ENCODE measurements at regions not wholly inside any gene's neighbourhood (a gene's known extent, or its start where the extent isn't known, plus 50 kb on each side); places are given as distances from the start of the nearest gene placed in this dataset.

DNA sequence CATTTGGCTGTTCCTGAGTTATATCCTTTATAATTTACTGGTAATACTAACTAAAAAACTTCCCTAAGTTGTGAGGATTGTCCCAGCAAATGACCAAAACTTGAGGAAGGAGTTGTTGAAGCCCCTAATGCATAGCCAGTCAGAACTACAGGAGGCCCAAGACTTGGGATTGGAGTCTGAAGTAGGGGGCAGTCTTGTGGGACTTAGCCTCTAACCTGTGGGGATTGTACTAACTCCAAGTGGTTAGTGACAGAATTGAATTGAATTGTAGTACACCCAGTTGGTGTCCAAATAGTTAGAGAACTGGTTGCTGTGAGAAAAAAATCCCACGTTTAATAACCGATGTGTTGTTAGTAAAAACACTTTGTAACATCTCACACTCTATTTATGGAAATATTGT lies 1506.3 kb downstream of the ADGRL3 start:
- DNase-seq (ENCODE audit: unreplicated experiment) = no peak
- no peaks in the 10 kb centered on the region for H3K36me3 Mint-ChIP-seq (ENCODE audit: insufficient read depth, unreplicated experiment)
- H3K27me3 Mint-ChIP-seq (ENCODE audit: insufficient read depth, unreplicated experiment) = no peaks in the 10 kb centered on the region
- no peak overlapping the region for H3K4me3 Mint-ChIP-seq (ENCODE audit: unreplicated experiment)
- ChIA-PET CTCF (no interaction called here), POLR2A (no interaction called here)
- peaks cover 11% of the 10 kb centered on the region for H3K4me1 Mint-ChIP-seq (ENCODE audit: insufficient read depth, unreplicated experiment)
- BruUV-seq (replicated peaks) = no TSS peak
- TF ChIP-seq, protein P1, sequence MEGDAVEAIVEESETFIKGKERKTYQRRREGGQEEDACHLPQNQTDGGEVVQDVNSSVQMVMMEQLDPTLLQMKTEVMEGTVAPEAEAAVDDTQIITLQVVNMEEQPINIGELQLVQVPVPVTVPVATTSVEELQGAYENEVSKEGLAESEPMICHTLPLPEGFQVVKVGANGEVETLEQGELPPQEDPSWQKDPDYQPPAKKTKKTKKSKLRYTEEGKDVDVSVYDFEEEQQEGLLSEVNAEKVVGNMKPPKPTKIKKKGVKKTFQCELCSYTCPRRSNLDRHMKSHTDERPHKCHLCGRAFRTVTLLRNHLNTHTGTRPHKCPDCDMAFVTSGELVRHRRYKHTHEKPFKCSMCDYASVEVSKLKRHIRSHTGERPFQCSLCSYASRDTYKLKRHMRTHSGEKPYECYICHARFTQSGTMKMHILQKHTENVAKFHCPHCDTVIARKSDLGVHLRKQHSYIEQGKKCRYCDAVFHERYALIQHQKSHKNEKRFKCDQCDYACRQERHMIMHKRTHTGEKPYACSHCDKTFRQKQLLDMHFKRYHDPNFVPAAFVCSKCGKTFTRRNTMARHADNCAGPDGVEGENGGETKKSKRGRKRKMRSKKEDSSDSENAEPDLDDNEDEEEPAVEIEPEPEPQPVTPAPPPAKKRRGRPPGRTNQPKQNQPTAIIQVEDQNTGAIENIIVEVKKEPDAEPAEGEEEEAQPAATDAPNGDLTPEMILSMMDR (IDR thresholded peaks at IDR 0.05; ENCODE audit: unreplicated experiment) = no peak
- intact Hi-C loops (cut with micrococcal nuclease) = no loop called here
- H3K27ac Mint-ChIP-seq (ENCODE audit: low read depth, unreplicated experiment) = no peak overlapping the region
- H3K9me3 Mint-ChIP-seq (ENCODE audit: unreplicated experiment) = no peaks in the 10 kb centered on the region

DNA sequence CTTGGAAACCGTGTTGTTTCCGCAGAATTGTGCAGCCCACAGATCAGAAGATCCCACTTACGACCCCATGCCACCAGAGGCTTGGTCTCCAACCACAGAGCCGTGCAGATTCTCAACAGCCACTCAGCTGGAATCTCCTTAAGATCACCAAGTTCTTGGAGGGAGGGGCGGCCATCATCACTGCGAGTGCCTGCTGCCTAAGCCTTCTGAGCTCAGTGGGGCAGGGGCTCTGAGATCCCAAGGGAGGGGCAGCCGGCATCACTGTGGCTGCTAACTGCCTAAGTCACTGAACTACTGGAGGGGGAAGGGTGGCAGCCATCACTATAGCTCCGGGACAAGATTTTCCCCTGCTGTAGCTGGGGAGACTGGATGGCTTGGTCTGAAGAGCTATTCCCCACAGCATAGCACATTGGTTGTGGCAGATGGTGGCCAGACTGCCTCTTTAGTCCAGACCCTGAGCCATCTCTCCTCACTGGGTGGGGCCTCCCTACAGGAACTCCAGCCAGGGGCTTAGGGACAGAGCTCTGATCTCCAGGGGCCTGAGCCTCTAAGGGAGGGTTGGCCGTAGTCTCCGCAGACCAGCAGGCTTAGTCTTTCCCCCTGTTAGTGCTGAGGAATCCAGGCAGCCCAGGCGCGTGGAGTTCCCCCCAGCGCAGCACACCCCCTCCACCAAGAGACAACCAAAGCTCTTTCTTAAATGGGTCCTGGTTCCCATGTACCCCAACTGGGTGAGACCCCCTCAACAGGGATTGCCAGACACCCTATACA lies 1483.9 kb downstream of the ADGRL3 start:
- intact Hi-C loops (cut with micrococcal nuclease) = no loop called here
- POLR2A ChIA-PET = no interaction called here
- TF ChIP-seq, protein P1 (IDR thresholded peaks at IDR 0.05; ENCODE audit: unreplicated experiment) = no peak
- DNase-seq (ENCODE audit: unreplicated experiment) = no peak
- H3K36me3 Mint-ChIP-seq (ENCODE audit: insufficient read depth, unreplicated experiment) = no peaks in the 10 kb centered on the region
- H3K4me1 Mint-ChIP-seq (ENCODE audit: insufficient read depth, unreplicated experiment) = no peaks in the 10 kb centered on the region
- no peak overlapping the region for H3K4me3 Mint-ChIP-seq (ENCODE audit: unreplicated experiment)
- BruUV-seq (replicated peaks) = no TSS peak
- H3K9me3 Mint-ChIP-seq (ENCODE audit: unreplicated experiment) = no peaks in the 10 kb centered on the region
- CTCF ChIA-PET = interaction anchor here (0.7 kb wide), 1 partner anchor 1356 kb away, joined by 3 read pairs; no protein-coding TSS in a partner anchor
- H3K27me3 Mint-ChIP-seq (ENCODE audit: insufficient read depth, unreplicated experiment) = no peaks in the 10 kb centered on the region
- H3K27ac Mint-ChIP-seq (ENCODE audit: low read depth, unreplicated experiment) = no peak overlapping the region

DNA sequence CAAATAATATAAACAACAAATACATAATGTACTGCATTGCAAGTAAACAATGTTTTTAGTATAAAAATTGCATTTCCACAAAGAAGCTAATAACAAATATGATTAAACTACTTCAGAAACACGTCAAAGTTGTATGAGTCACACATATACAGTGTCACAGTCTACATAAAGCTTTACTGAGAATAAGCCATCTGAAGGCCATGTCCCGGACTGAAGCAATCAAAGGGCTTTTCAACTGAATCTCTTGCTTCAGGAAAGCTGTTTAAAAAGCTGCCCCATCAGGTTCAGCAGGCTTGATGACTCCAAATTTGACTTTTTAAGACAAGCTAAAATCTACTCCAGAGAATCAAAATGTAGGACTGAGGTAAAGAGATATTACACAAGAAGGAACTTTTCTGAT lies 1476.8 kb downstream of the ADGRL3 start:
- DNase-seq (ENCODE audit: unreplicated experiment) = peak; percentile 3
- ChIA-PET CTCF (no interaction called here), POLR2A (no interaction called here)
- H3K4me3 Mint-ChIP-seq (ENCODE audit: unreplicated experiment) = no peak overlapping the region
- H3K36me3 Mint-ChIP-seq (ENCODE audit: insufficient read depth, unreplicated experiment) = no peaks in the 10 kb centered on the region
- intact Hi-C loops (cut with micrococcal nuclease) = no loop called here
- no peaks in the 10 kb centered on the region for H3K27me3 Mint-ChIP-seq (ENCODE audit: insufficient read depth, unreplicated experiment)
- H3K27ac Mint-ChIP-seq (ENCODE audit: low read depth, unreplicated experiment) = no peak overlapping the region
- no TSS peak for BruUV-seq (replicated peaks)
- TF ChIP-seq, protein P1 (IDR thresholded peaks at IDR 0.05; ENCODE audit: unreplicated experiment) = no peak
- H3K9me3 Mint-ChIP-seq (ENCODE audit: unreplicated experiment) = no peaks in the 10 kb centered on the region
- H3K4me1 Mint-ChIP-seq (ENCODE audit: insufficient read depth, unreplicated experiment) = peaks cover 4% of the 10 kb centered on the region

DNA sequence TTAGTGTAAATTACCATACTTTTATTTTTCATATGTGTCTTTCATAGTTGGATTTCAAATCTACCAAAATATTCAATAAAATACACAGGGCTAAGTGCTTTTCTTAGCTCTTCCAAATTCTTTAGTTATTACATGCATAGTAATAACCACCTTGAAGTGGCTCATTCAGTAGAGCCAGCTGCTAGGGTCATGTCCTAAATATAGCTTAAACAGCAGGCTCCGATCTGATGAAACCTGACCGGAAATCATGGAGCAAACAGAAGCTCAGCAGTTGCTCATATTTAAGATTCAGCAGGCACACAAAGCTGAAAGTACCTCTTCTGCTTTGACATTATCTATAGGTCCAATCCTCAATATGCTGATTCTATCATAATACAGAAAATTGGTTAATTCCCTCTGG lies 1470.4 kb downstream of the ADGRL3 start:
- no peaks in the 10 kb centered on the region for H3K36me3 Mint-ChIP-seq (ENCODE audit: insufficient read depth, unreplicated experiment)
- no peaks in the 10 kb centered on the region for H3K27me3 Mint-ChIP-seq (ENCODE audit: insufficient read depth, unreplicated experiment)
- no peak overlapping the region for H3K4me3 Mint-ChIP-seq (ENCODE audit: unreplicated experiment)
- POLR2A ChIA-PET = no interaction called here
- H3K9me3 Mint-ChIP-seq (ENCODE audit: unreplicated experiment) = no peaks in the 10 kb centered on the region
- no TSS peak for BruUV-seq (replicated peaks)
- CTCF ChIA-PET = no interaction called here
- H3K27ac Mint-ChIP-seq (ENCODE audit: low read depth, unreplicated experiment) = no peak overlapping the region
- intact Hi-C loops (cut with micrococcal nuclease) = no loop called here
- no peaks in the 10 kb centered on the region for H3K4me1 Mint-ChIP-seq (ENCODE audit: insufficient read depth, unreplicated experiment)
- no peak for DNase-seq (ENCODE audit: unreplicated experiment)
- TF ChIP-seq, protein P1 (IDR thresholded peaks at IDR 0.05; ENCODE audit: unreplicated experiment) = no peak

All from MCF 10A (cell line).